OCI-LY1 (cell line): ENCODE measurements at regions not wholly inside any gene's neighbourhood (a gene's known extent, or its start where the extent isn't known, plus 50 kb on each side); places are given as distances from the start of the nearest gene placed in this dataset.

ENCODE experiments used
- CTCF ChIP-seq: fragments of 200-600 bp; sonication (generic), shearing (Covaris generic); IDR thresholded peaks from 2 replicates; pipeline ENCODE4 v1.5.1; 2017; ENCODE audit warnings: mild to moderate bottlenecking, antibody characterized with exemption, low read length, moderate library complexity, mixed read lengths
- EZH2 ChIP-seq: fragments of 200-600 bp; sonication (generic), shearing (Covaris generic); IDR thresholded peaks from 2 replicates; pipeline ENCODE4 v1.8.0; 2017; ENCODE audit warnings: borderline replicate concordance, mixed run types, mild to moderate bottlenecking, antibody characterized with exemption, low read length, moderate library complexity, mixed read lengths

- TF ChIP-seq CTCF (no peak), EZH2 (no peak)
These were observed 102.8 kb upstream of the MAP2 start for GRCh38 chr2:209321076-209321475.
